Lower leg skin (tissue), 3 donors: ENCODE measurements at regions not wholly inside any gene's neighbourhood (a gene's known extent, or its start where the extent isn't known, plus 50 kb on each side); places are given as distances from the start of the nearest gene placed in this dataset.

Experiments used
- POLR2A ChIP-seq, 2 donors: fragments of 450-650 bp; IDR thresholded peaks; one replicate each; pipeline ENCODE4 v1.6.1; 2016 to 2017; ENCODE audit warnings: antibody characterized with exemption in 2 of 2, mild to moderate bottlenecking in 1 of 2, moderate library complexity in 1 of 2
- TF ChIP-seq, protein P1 (sequence below), 3 donors: fragments of 450-650 bp; IDR thresholded peaks; one replicate each; pipeline ENCODE4 v1.5.1; 2016; ENCODE audit warnings: antibody characterized with exemption in 3 of 3, mild to moderate bottlenecking in 3 of 3, moderate library complexity in 2 of 3

DNA sequence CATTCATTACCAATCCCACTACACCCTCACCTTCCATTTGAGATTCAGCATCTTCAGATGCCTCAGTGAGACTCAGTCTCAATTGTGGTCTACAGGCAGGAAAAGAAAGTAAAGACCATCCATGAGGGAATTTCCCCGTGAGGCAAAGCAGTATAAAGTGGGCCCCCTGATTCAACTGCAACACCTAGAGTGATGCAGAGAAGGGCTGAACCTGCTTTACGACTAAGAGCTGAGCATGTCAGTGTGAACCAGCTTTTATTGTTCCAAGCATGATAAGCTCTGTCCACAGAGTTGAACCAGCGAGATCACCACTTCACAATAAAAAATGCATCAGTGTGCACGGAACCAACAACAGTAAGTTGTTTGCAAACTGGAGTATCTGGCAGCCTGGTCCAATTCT is 357.6 kb upstream of the ATP5MC3 start:
- TF ChIP-seq, protein P1, sequence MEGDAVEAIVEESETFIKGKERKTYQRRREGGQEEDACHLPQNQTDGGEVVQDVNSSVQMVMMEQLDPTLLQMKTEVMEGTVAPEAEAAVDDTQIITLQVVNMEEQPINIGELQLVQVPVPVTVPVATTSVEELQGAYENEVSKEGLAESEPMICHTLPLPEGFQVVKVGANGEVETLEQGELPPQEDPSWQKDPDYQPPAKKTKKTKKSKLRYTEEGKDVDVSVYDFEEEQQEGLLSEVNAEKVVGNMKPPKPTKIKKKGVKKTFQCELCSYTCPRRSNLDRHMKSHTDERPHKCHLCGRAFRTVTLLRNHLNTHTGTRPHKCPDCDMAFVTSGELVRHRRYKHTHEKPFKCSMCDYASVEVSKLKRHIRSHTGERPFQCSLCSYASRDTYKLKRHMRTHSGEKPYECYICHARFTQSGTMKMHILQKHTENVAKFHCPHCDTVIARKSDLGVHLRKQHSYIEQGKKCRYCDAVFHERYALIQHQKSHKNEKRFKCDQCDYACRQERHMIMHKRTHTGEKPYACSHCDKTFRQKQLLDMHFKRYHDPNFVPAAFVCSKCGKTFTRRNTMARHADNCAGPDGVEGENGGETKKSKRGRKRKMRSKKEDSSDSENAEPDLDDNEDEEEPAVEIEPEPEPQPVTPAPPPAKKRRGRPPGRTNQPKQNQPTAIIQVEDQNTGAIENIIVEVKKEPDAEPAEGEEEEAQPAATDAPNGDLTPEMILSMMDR (IDR thresholded peaks at IDR 0.05), result no peak
- no peak for TF ChIP-seq POLR2A (IDR thresholded peaks at IDR 0.05)
